Uterus (tissue), 3 donors: ENCODE measurements at regions not wholly inside any gene's neighbourhood (a gene's known extent, or its start where the extent isn't known, plus 50 kb on each side); places are given as distances from the start of the nearest gene placed in this dataset.

ENCODE experiments used
- DNase-seq, 2 donors: peaks; one replicate each; pipeline ENCODE4 v3.0.0-alpha.2; 2019 to 2020
- H3K27ac ChIP-seq, 2 donors: fragments of 200-600 bp; sonication (generic); 1 replicate in 1 of 2; 2 replicates in 1 of 2; pipeline ENCODE4 v1.5.1; 2016 to 2018
- H3K27me3 ChIP-seq, 2 donors: fragments of 200-600 bp; sonication (generic); one replicate each; pipeline ENCODE4 v1.5.1; 2018 to 2019; ENCODE audit warnings: control low read depth in 1 of 2
- H3K36me3 ChIP-seq, 2 donors: fragments of 200-600 bp; sonication (generic); one replicate each; pipeline ENCODE4 v1.5.1; 2019; ENCODE audit warnings: control low read depth in 1 of 2
- H3K4me1 ChIP-seq, 2 donors: fragments of 200-600 bp; sonication (generic); one replicate each; pipeline ENCODE4 v1.5.1; 2018 to 2019; ENCODE audit warnings: control low read depth in 1 of 2
- H3K4me3 ChIP-seq, 2 donors: fragments of 200-600 bp; sonication (generic); 1 replicate in 1 of 2; 2 replicates in 1 of 2; pipeline ENCODE4 v1.5.1; 2018 to 2019; ENCODE audit warnings: mild to moderate bottlenecking in 1 of 2
- H3K9me3 ChIP-seq, 2 donors: fragments of 200-600 bp; sonication (generic); one replicate each; pipeline ENCODE4 v1.5.1; 2019; ENCODE audit warnings: control low read depth in 1 of 2
- POLR2A ChIP-seq, 2 donors: fragments of 450-650 bp; IDR thresholded peaks; one replicate each; pipeline ENCODE4 v1.6.1; 2016; ENCODE audit warnings: antibody characterized with exemption in 2 of 2, mild to moderate bottlenecking in 1 of 2, moderate library complexity in 1 of 2
- intact Hi-C: fragments of 100-400 bp; cut with DNase I; formaldehyde crosslinking; loops from one replicate; pipeline ENCODE4 v1.15.1; 2023; ENCODE audit warnings: low total_unique reads
- TF ChIP-seq, protein P1 (sequence below), 4 experiments: fragments of 200-600 bp in 2 of 4; fragments of 450-650 bp in 2 of 4; sonication (generic) in 2 of 4; IDR thresholded peaks; one replicate each; pipeline ENCODE4 v1.5.1; 2016 to 2019; ENCODE audit warnings: antibody characterized with exemption in 4 of 4, mild to moderate bottlenecking in 2 of 4, moderate library complexity in 1 of 4
- donor health status: DM: yes; HTN: yes; CAD: no.

DNA sequence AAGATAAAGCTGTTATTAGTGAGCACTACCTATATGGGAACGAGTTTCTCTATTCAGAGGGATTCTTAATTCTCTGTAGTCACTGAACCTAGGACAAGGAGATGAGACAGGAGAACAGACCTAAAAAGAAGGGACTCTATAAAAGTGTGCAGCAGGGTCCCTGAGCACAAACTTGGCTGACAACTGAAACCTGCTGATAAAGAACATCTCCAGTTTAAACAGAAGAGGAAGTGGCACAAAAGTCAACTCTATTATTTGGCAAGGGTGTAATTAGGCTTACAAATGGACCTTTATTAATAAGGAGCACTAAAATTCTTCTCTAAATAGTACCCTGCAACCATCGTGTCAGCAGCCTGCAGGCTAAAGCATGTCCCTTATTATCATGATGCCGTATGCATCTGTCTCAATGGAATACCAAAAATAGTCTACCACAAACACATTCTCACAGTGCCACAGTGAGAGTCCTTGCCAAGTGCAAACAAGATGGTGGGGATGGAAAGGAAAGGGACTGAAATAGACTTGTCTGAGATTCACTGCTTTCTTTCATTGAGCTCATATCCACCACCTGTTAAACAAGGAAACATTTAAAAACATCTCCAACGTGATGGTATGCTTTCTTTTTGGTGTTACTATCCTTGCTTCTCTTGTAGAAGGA is 260.2 kb downstream of the INSIG2 start:
- TF ChIP-seq, protein P1, sequence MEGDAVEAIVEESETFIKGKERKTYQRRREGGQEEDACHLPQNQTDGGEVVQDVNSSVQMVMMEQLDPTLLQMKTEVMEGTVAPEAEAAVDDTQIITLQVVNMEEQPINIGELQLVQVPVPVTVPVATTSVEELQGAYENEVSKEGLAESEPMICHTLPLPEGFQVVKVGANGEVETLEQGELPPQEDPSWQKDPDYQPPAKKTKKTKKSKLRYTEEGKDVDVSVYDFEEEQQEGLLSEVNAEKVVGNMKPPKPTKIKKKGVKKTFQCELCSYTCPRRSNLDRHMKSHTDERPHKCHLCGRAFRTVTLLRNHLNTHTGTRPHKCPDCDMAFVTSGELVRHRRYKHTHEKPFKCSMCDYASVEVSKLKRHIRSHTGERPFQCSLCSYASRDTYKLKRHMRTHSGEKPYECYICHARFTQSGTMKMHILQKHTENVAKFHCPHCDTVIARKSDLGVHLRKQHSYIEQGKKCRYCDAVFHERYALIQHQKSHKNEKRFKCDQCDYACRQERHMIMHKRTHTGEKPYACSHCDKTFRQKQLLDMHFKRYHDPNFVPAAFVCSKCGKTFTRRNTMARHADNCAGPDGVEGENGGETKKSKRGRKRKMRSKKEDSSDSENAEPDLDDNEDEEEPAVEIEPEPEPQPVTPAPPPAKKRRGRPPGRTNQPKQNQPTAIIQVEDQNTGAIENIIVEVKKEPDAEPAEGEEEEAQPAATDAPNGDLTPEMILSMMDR (IDR thresholded peaks at IDR 0.05), result no peak
- no peak for TF ChIP-seq POLR2A (IDR thresholded peaks at IDR 0.05)
- Histone ChIP-seq H3K4me3 (no peak overlapping the region), H3K36me3 (no peaks in the 10 kb centered on the region), H3K4me1 (no peaks in the 10 kb centered on the region), H3K27ac (no peak overlapping the region), H3K9me3 (no peaks in the 10 kb centered on the region), H3K27me3 (no peaks in the 10 kb centered on the region)
- no peak for DNase-seq
- intact Hi-C loops, result no loop called here

DNA sequence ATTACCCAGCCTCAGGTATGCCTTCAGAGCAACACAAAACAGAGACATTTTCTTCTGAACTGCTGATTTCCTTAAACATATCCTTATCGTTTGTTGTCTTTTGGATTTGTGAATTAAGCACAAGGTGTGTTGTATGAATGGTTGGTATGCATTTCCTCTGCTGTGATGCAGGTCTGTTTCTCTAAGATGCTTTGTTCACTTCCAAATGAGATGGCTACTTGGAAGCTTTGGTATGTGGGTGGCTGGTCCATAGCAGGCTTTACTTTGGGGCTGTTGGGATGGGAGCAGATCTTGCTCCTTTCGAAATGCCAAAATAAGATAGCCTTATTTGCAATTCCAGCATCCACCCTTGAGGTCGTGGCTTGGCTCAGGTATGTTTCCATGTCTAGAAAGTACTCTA is 257.2 kb downstream of the INSIG2 start:
- H3K4me3 ChIP-seq, result no peak overlapping the region
- TF ChIP-seq, protein P1 (IDR thresholded peaks at IDR 0.05), result no peak
- TF ChIP-seq POLR2A (IDR thresholded peaks at IDR 0.05), result no peak
- no peaks in the 10 kb centered on the region for H3K4me1 ChIP-seq
- no peak for DNase-seq
- H3K27me3 ChIP-seq, result no peaks in the 10 kb centered on the region
- no peak overlapping the region for H3K27ac ChIP-seq
- H3K9me3 ChIP-seq, result no peaks in the 10 kb centered on the region
- intact Hi-C loops, result no loop called here
- no peaks in the 10 kb centered on the region for H3K36me3 ChIP-seq

DNA sequence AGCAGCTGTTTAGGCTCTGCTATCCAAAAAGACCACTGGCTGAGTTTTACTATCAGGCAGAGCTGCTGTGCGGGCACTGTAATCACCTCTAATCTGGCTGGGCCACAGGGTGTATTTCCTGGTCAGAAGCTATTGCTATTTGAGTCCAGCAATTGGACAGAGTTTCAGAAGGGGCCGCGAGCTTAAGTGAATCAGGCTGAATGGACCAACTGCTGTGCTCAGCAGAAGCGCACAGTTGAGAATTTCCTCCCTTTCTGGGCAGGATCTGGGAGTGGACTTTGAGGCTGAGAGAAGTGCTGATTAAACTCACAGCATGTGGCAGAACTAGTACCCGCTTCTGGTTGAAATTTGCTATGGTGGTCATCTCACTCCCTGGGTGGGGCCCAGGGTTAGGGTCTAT is 251.8 kb downstream of the INSIG2 start:
- intact Hi-C loops, result no loop called here
- H3K36me3 ChIP-seq, result no peaks in the 10 kb centered on the region
- no peaks in the 10 kb centered on the region for H3K4me1 ChIP-seq
- H3K27me3 ChIP-seq, result no peaks in the 10 kb centered on the region
- no peak overlapping the region for H3K27ac ChIP-seq
- DNase-seq, result no peak
- TF ChIP-seq, protein P1 (IDR thresholded peaks at IDR 0.05), result no peak
- TF ChIP-seq POLR2A (IDR thresholded peaks at IDR 0.05), result no peak
- H3K4me3 ChIP-seq, result no peak overlapping the region
- no peaks in the 10 kb centered on the region for H3K9me3 ChIP-seq

DNA sequence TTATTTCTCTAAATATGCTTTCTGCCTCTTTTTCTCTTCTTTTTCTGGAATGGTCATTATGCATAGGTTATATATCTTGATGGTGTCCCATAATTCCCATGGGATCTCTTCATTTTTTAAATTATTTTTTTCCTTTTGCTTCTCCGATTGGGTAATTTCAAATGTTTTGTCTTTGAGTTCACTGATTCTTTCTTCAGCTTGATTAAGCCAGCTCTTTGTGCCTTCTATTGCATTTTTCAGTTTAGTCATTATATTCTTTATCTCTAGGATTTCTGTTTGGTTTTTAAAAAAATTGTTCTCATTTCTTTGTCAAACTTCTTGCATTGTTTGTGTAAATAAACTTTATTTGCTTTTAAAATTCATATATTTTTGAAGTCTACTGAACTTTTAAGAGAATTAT is 251.1 kb downstream of the INSIG2 start:
- H3K4me3 ChIP-seq, result no peak overlapping the region
- H3K27ac ChIP-seq, result no peak overlapping the region
- no peak for DNase-seq
- intact Hi-C loops, result no loop called here
- no peaks in the 10 kb centered on the region for H3K4me1 ChIP-seq
- TF ChIP-seq, protein P1 (IDR thresholded peaks at IDR 0.05), result no peak
- TF ChIP-seq POLR2A (IDR thresholded peaks at IDR 0.05), result no peak
- no peaks in the 10 kb centered on the region for H3K36me3 ChIP-seq
- no peaks in the 10 kb centered on the region for H3K9me3 ChIP-seq
- no peaks in the 10 kb centered on the region for H3K27me3 ChIP-seq

DNA sequence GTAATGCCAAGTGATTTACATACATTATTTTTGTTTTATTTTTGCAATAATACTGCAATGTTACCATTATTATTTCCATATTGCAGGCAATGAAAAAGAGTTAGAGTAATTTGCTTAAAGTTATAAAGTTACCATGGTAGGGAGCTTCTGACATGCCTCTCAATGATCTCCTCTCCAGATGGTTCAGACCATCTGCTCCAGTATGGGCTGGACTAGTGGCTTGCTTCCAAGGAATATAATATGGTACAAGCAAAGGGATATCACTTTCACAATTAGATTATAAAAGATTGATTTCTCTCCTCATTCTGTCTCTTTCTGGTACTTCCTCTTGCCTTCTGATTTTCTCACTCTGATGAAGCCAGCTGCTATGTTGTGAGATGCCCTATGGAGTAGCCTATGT is 245.4 kb downstream of the INSIG2 start:
- DNase-seq, result no peak
- intact Hi-C loops, result no loop called here
- no peaks in the 10 kb centered on the region for H3K4me1 ChIP-seq
- no peak overlapping the region for H3K27ac ChIP-seq
- no peak for TF ChIP-seq POLR2A (IDR thresholded peaks at IDR 0.05)
- TF ChIP-seq, protein P1 (IDR thresholded peaks at IDR 0.05), result no peak
- no peak overlapping the region for H3K4me3 ChIP-seq
- H3K36me3 ChIP-seq, result no peaks in the 10 kb centered on the region
- H3K27me3 ChIP-seq, result no peaks in the 10 kb centered on the region
- no peaks in the 10 kb centered on the region for H3K9me3 ChIP-seq
